Thoracic aorta (tissue), 2 donors: ENCODE measurements at regions not wholly inside any gene's neighbourhood (a gene's known extent, or its start where the extent isn't known, plus 50 kb on each side); places are given as distances from the start of the nearest gene placed in this dataset.

Source experiments
- ATAC-seq: fragments of 150-250 bp; one replicate; pipeline ENCODE4 v1.8.0; 2017; ENCODE audit warnings: low read depth; ENCODE audit not compliant: insufficient number of reproducible peaks, low FRiP score
- DNase-seq: peaks from one replicate; pipeline ENCODE4 v3.0.0-alpha.2; 2020; ENCODE audit warnings: low spot score
- H3K27ac ChIP-seq, 2 donors: fragments of 200-600 bp; sonication (generic); 1 replicate in 1 of 2; 2 replicates in 1 of 2; pipeline ENCODE4 v1.5.1; 2016; ENCODE audit warnings: mild to moderate bottlenecking in 2 of 2, moderate library complexity in 2 of 2
- H3K27me3 ChIP-seq: fragments of 200-600 bp; sonication (generic); replicated peaks from 2 replicates; pipeline ENCODE4 v1.6.0; 2016; ENCODE audit warnings: mild to moderate bottlenecking; ENCODE audit not compliant: insufficient read depth
- H3K36me3 ChIP-seq: fragments of 200-600 bp; sonication (generic); one replicate; pipeline ENCODE4 v1.5.1; 2016
- H3K4me1 ChIP-seq, 2 donors: fragments of 200-600 bp; sonication (generic); 1 replicate in 1 of 2; 2 replicates in 1 of 2; pipeline versions ENCODE4 v1.5.1 to v1.6.0; 2016; ENCODE audit warnings: low read depth in 2 of 2, mild to moderate bottlenecking in 1 of 2; ENCODE audit not compliant: control insufficient read depth in 1 of 2
- H3K4me3 ChIP-seq: fragments of 200-600 bp; sonication (generic); 2 replicates; pipeline ENCODE4 v1.5.1; 2016; ENCODE audit warnings: mild to moderate bottlenecking
- H3K9me3 ChIP-seq: fragments of 200-600 bp; sonication (generic); 2 replicates; pipeline ENCODE4 v1.5.1; 2016
- TF ChIP-seq, protein P1 (sequence below): fragments of 200-600 bp; sonication (generic); IDR thresholded peaks from one replicate; pipeline ENCODE4 v1.5.1; 2019; ENCODE audit warnings: antibody characterized with exemption

DNA sequence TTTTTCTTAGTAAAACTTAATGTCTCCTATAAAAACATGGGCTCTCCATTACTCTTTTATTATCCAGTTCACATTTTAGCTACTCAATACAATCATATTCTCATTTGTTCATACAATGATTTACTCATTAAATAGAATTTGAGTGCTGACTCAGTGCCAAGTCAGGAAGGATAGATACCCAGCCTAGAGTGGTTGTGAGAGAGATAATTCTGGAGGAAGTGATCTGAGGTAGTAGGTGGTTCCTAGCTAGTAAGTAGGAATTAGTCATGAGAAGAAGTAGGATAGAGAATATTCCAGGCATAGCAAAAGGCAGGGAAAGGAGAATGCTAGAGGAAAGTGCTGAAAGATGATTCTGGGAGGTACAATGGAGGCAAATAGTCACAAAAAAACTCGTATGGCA lies 133.5 kb upstream of the MBL2 start:
- no peak for ATAC-seq
- Histone ChIP-seq H3K4me3 (no peak overlapping the region), H3K9me3 (no peaks in the 10 kb centered on the region), H3K4me1 (no peaks in the 10 kb centered on the region), H3K27me3 (no peaks in the 10 kb centered on the region), H3K27ac (no peak overlapping the region), H3K36me3 (no peaks in the 10 kb centered on the region)
- DNase-seq, result no peak
- TF ChIP-seq, protein P1, sequence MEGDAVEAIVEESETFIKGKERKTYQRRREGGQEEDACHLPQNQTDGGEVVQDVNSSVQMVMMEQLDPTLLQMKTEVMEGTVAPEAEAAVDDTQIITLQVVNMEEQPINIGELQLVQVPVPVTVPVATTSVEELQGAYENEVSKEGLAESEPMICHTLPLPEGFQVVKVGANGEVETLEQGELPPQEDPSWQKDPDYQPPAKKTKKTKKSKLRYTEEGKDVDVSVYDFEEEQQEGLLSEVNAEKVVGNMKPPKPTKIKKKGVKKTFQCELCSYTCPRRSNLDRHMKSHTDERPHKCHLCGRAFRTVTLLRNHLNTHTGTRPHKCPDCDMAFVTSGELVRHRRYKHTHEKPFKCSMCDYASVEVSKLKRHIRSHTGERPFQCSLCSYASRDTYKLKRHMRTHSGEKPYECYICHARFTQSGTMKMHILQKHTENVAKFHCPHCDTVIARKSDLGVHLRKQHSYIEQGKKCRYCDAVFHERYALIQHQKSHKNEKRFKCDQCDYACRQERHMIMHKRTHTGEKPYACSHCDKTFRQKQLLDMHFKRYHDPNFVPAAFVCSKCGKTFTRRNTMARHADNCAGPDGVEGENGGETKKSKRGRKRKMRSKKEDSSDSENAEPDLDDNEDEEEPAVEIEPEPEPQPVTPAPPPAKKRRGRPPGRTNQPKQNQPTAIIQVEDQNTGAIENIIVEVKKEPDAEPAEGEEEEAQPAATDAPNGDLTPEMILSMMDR, result no peak

DNA sequence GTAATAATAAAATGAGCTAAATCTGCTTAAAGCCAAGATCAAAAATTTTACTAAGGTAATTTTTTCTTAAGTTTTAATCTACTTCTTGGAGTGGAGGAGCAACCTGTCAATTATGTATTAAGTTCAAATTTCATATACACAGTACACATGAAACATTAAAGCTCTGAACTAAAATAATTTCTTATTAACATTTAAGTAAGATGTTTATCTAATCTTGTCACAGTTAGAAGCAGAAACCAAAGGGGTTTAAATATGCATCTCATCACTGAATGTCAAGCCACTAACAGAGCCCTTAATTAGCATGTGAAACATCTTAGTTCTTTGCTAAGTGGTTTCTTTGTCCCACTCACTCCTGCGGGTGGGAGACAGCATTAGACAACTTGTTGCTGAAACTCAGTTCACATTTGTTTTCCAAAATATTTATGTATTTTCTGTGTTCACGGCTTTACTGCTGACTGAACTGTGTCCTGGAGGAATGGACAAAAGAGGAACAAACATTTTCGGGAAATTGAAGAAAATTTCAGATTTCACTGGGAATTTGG lies 130.9 kb upstream of the MBL2 start:
- Histone ChIP-seq H3K27me3 (no peaks in the 10 kb centered on the region), H3K4me1 (no peaks in the 10 kb centered on the region), H3K36me3 (no peaks in the 10 kb centered on the region), H3K4me3 (no peak overlapping the region), H3K9me3 (no peaks in the 10 kb centered on the region), H3K27ac (no peak overlapping the region)
- DNase-seq (no peak), ATAC-seq (no peak)
- TF ChIP-seq, protein P1, result no peak

DNA sequence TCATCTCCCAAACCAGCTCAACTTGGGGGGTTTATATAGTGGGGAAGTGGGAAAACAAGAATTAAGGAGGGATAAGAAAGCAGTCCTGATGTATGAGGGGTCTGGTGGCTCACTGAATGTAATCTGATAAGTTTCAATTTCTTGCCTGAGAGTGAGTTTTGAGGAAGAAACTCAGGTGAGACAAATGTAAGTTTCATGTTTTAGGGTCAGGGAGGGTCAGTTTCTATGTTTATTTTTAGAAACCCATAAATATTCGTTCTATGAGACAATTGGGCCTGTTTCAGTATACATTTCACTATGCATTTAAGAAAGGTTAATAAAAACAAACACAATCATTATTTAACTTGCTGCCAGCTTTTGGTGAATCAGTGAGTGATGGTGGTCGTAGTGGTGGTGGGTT lies 128.0 kb upstream of the MBL2 start:
- DNase-seq (no peak), ATAC-seq (no peak)
- no peaks in the 10 kb centered on the region for H3K27me3 ChIP-seq
- TF ChIP-seq, protein P1, result no peak
- H3K4me3 ChIP-seq, result no peak overlapping the region
- no peaks in the 10 kb centered on the region for H3K9me3 ChIP-seq
- no peak overlapping the region for H3K27ac ChIP-seq
- H3K36me3 ChIP-seq, result no peaks in the 10 kb centered on the region
- H3K4me1 ChIP-seq, result no peaks in the 10 kb centered on the region

DNA sequence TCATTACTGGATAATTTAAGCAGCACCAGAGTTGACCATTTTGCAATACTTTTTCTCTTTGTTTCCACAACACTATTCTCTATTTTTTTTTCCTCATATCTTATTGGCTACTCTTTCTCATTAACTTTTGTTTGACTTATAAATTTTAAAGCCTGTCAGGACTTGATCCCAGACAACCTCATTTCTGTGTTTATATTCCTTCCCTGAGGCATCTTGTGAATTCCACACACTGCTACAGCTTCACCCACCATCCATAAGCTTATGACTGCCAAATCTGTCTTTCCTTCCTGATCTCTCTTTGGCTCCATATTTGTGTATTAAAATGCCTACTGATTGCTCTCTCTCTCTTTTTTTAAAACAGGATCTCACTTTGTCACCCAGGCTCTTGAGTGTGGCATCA lies 124.6 kb upstream of the MBL2 start:
- Histone ChIP-seq H3K4me1 (no peaks in the 10 kb centered on the region), H3K4me3 (no peak overlapping the region), H3K27ac (no peak overlapping the region), H3K27me3 (no peaks in the 10 kb centered on the region), H3K9me3 (no peaks in the 10 kb centered on the region), H3K36me3 (no peaks in the 10 kb centered on the region)
- TF ChIP-seq, protein P1, result no peak
- no peak for ATAC-seq
- no peak for DNase-seq

DNA sequence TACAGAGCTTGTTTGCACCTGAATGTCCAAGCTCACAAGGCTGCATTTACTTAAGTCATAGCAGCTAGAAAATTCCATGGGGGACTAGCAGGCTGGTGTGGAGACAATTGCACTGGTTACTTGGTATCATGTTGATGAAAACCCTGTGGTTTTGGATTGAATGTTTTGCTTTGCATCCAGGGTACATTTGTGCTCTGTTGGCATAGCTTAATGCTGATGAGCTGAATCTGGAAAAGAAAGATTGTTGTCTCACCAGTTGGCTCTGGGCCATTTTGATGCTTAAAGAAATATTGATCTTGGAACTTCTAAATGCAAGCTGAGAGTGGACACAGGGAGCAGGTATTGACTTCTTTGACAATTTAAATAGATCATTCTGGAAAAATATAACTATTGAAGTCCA lies 122.5 kb upstream of the MBL2 start:
- Histone ChIP-seq H3K36me3 (no peaks in the 10 kb centered on the region), H3K4me1 (no peaks in the 10 kb centered on the region), H3K27ac (no peak overlapping the region), H3K9me3 (no peaks in the 10 kb centered on the region), H3K4me3 (no peak overlapping the region), H3K27me3 (no peaks in the 10 kb centered on the region)
- TF ChIP-seq, protein P1, result no peak
- DNase-seq (no peak), ATAC-seq (no peak)
